HEK293 (cell line): ENCODE measurements at regions not wholly inside any gene's neighbourhood (a gene's known extent, or its start where the extent isn't known, plus 50 kb on each side); places are given as distances from the start of the nearest gene placed in this dataset.

ENCODE experiments used
- CTCF ChIA-PET: fragments of 350-600 bp; formaldehyde crosslinking; extraction: SDS; loops from one replicate; lab custom pipeline; 2021; ENCODE audit warnings: antibody characterized with exemption; lab: Yijun Ruan, JAX
- POLR2A ChIA-PET: fragments of 300-600 bp; formaldehyde crosslinking; extraction: SDS; loops from one replicate; lab custom pipeline; 2020; ENCODE audit warnings: antibody characterized with exemption, inconsistent platforms; lab: Yijun Ruan, JAX
- H3K27ac ChIP-seq: fragments of 200-500 bp; sonication (Bioruptor generic); 2 replicates; pipeline ENCODE4 v1.5.1; 2014; ENCODE audit warnings: low read depth, low read length, control low read depth, inconsistent platforms; ENCODE audit errors: extremely low read depth
- H3K36me3 ChIP-seq, 2 experiments: fragments of 200-500 bp in 1 of 2; sonication (Bioruptor generic) in 1 of 2; 1 replicate in 1 of 2; 2 replicates in 1 of 2; pipeline ENCODE4 v1.5.1; 2014 to 2017; ENCODE audit warnings: inconsistent platforms in 2 of 2, low read length in 2 of 2; ENCODE audit not compliant: control insufficient read depth in 2 of 2, insufficient read depth in 1 of 2
- H3K4me1 ChIP-seq: fragments of 200-500 bp; sonication (Bioruptor generic); 2 replicates; pipeline ENCODE4 v1.5.1; 2014; ENCODE audit warnings: mild to moderate bottlenecking, low read length, inconsistent platforms; ENCODE audit not compliant: control insufficient read depth, insufficient read depth
- H3K4me3 ChIP-seq: 2 replicates; pipeline ENCODE4 v1.5.1; 2011; ENCODE audit warnings: low read depth, mild to moderate bottlenecking, control low read depth, low read length, moderate library complexity
- H3K9me3 ChIP-seq: fragments of 200-500 bp; sonication (Bioruptor generic); 2 replicates; pipeline ENCODE4 v1.5.1; 2014; ENCODE audit warnings: low read depth, low read length, inconsistent platforms; ENCODE audit not compliant: control insufficient read depth, insufficient read depth
- EGR2 ChIP-seq: fragments of 450-650 bp; formaldehyde crosslinking; IDR thresholded peaks from 2 replicates; pipeline ENCODE4 v1.5.1; 2016; ENCODE audit warnings: low read depth, missing biosample characterization, missing genetic modification characterization
- ELK4 ChIP-seq: IDR thresholded peaks from 2 replicates; pipeline ENCODE4 v1.6.1; 2011; ENCODE audit warnings: mild to moderate bottlenecking, low read depth, low read length, borderline replicate concordance
- GLI2 ChIP-seq: fragments of 450-650 bp; formaldehyde crosslinking; IDR thresholded peaks from 2 replicates; pipeline ENCODE4; 2017; ENCODE audit warnings: missing biosample characterization, missing genetic modification characterization, low read depth, borderline replicate concordance
- HOXC10 ChIP-seq: sonication (generic); formaldehyde crosslinking; IDR thresholded peaks from 2 replicates; pipeline ENCODE4 v1.8.1; 2023; ENCODE audit warnings: mild to moderate bottlenecking, missing genetic modification reagents
- OSR2 ChIP-seq: fragments of 450-650 bp; formaldehyde crosslinking; IDR thresholded peaks from 2 replicates; pipeline ENCODE4 v1.5.1; 2016; ENCODE audit warnings: missing biosample characterization, missing genetic modification characterization
- PRDM6 ChIP-seq: fragments of 450-650 bp; formaldehyde crosslinking; IDR thresholded peaks from 2 replicates; pipeline ENCODE4 v1.5.1; 2017; ENCODE audit warnings: missing biosample characterization, missing genetic modification characterization
- SCRT1 ChIP-seq: fragments of 450-650 bp; formaldehyde crosslinking; IDR thresholded peaks from 2 replicates; pipeline ENCODE4 v1.5.1; 2016; ENCODE audit warnings: missing biosample characterization, missing genetic modification characterization, borderline replicate concordance
- ZBTB48 ChIP-seq: fragments of 450-650 bp; formaldehyde crosslinking; IDR thresholded peaks from 2 replicates; pipeline ENCODE4 v1.5.1; 2016; ENCODE audit warnings: missing biosample characterization, missing genetic modification characterization
- ZEB2 ChIP-seq: fragments of 450-650 bp; formaldehyde crosslinking; IDR thresholded peaks from 2 replicates; pipeline ENCODE4 v1.5.1; 2016; ENCODE audit warnings: missing biosample characterization, missing genetic modification characterization
- ZNF132 ChIP-seq: fragments of 450-650 bp; formaldehyde crosslinking; IDR thresholded peaks from 2 replicates; pipeline ENCODE4 v1.5.1; 2017; ENCODE audit warnings: missing biosample characterization, missing genetic modification characterization, borderline replicate concordance
- ZNF133 ChIP-seq: fragments of 450-650 bp; formaldehyde crosslinking; IDR thresholded peaks from 2 replicates; pipeline ENCODE4 v1.5.1; 2016; ENCODE audit warnings: missing biosample characterization, missing genetic modification characterization
- ZNF146 ChIP-seq: fragments of 450-650 bp; formaldehyde crosslinking; IDR thresholded peaks from 2 replicates; pipeline ENCODE4 v1.5.1; 2016; ENCODE audit warnings: missing biosample characterization, missing genetic modification characterization
- ZNF202 ChIP-seq: fragments of 450-650 bp; formaldehyde crosslinking; IDR thresholded peaks from 2 replicates; pipeline ENCODE4 v1.5.1; 2016; ENCODE audit warnings: missing biosample characterization, missing genetic modification characterization, borderline replicate concordance
- ZNF248 ChIP-seq: fragments of 450-650 bp; formaldehyde crosslinking; IDR thresholded peaks from 2 replicates; pipeline ENCODE4 v1.5.1; 2017; ENCODE audit warnings: missing biosample characterization, missing genetic modification characterization
- ZNF354C ChIP-seq: fragments of 450-650 bp; formaldehyde crosslinking; IDR thresholded peaks from 2 replicates; pipeline ENCODE4 v1.5.1; 2016; ENCODE audit warnings: missing biosample characterization, missing genetic modification characterization, low read depth, borderline replicate concordance
- ZNF362 ChIP-seq: fragments of 450-650 bp; formaldehyde crosslinking; IDR thresholded peaks from 2 replicates; pipeline ENCODE4 v1.5.1; 2016; ENCODE audit warnings: missing biosample characterization, missing genetic modification characterization
- ZNF501 ChIP-seq: fragments of 450-650 bp; formaldehyde crosslinking; IDR thresholded peaks from 2 replicates; pipeline ENCODE4 v1.5.1; 2016; ENCODE audit warnings: missing biosample characterization, missing genetic modification characterization
- ZNF571 ChIP-seq: fragments of 450-650 bp; formaldehyde crosslinking; IDR thresholded peaks from 2 replicates; pipeline ENCODE4 v1.5.0; 2017; ENCODE audit warnings: missing biosample characterization, missing genetic modification characterization
- ZNF621 ChIP-seq: fragments of 450-650 bp; formaldehyde crosslinking; IDR thresholded peaks from 2 replicates; pipeline ENCODE4 v1.5.1; 2017; ENCODE audit warnings: missing biosample characterization, missing genetic modification characterization
- ZNF704 ChIP-seq: fragments of 450-650 bp; formaldehyde crosslinking; IDR thresholded peaks from 2 replicates; pipeline ENCODE4 v1.5.1; 2016; ENCODE audit warnings: missing biosample characterization, missing genetic modification characterization
- ZNF776 ChIP-seq: fragments of 450-650 bp; formaldehyde crosslinking; IDR thresholded peaks from 2 replicates; pipeline ENCODE4 v1.5.0; 2017; ENCODE audit warnings: missing biosample characterization, missing genetic modification characterization, borderline replicate concordance
- ZSCAN18 ChIP-seq: fragments of 450-650 bp; formaldehyde crosslinking; IDR thresholded peaks from 2 replicates; pipeline ENCODE4 v1.5.1; 2016; ENCODE audit warnings: missing biosample characterization, missing genetic modification characterization
- ZSCAN5A ChIP-seq: fragments of 450-650 bp; formaldehyde crosslinking; IDR thresholded peaks from 2 replicates; pipeline ENCODE4 v1.5.1; 2016; ENCODE audit warnings: missing biosample characterization, missing genetic modification characterization

GRCh38 chr3:124048967-124049798, 57.3 kb upstream of the ROPN1 start (continued):
- TF ChIP-seq ZNF571 (tag by site-specific recombination) (no peak), ZSCAN5A (tag by site-specific recombination) (no peak), ZNF132 (no peak), PRDM6 (tag by site-specific recombination) (no peak)

- ChIA-PET POLR2A (no interaction called here), CTCF (no interaction called here)
- H3K9me3 ChIP-seq: no peaks in the 10 kb centered on the region
- no peak overlapping the region for H3K4me3 ChIP-seq
- no peak overlapping the region for H3K27ac ChIP-seq
- no peaks in the 10 kb centered on the region for H3K4me1 ChIP-seq
- TF ChIP-seq OSR2 (tag by site-specific recombination) (no peak), ZBTB48 (tag by site-specific recombination) (no peak), ZNF133 (no peak), ZNF776 (tag by site-specific recombination) (no peak), ZNF354C (tag by site-specific recombination) (no peak), SCRT1 (no peak), ZEB2 (tag by site-specific recombination) (no peak), ZNF248 (tag by site-specific recombination) (no peak), ZNF501 (tag by site-specific recombination) (no peak), GLI2 (tag by site-specific recombination) (no peak), HOXC10 (no peak), ZNF704 (tag by site-specific recombination) (no peak), ZNF202 (tag by site-specific recombination) (no peak), ZSCAN18 (tag by site-specific recombination) (no peak), ZNF362 (tag by site-specific recombination) (no peak), ELK4 (no peak), EGR2 (tag by site-specific recombination) (no peak), ZNF146 (tag by site-specific recombination) (no peak), ZNF621 (tag by site-specific recombination) (no peak)
- H3K36me3 ChIP-seq: no peaks in the 10 kb centered on the region
Observed at GRCh38 chr3:124051636-124052035, 59.7 kb upstream of the ROPN1 start.
